ENCODE measurements at regions not wholly inside any gene's neighbourhood (a gene's known extent, or its start where the extent isn't known, plus 50 kb on each side); places are given as distances from the start of the nearest gene placed in this dataset.

DNA sequence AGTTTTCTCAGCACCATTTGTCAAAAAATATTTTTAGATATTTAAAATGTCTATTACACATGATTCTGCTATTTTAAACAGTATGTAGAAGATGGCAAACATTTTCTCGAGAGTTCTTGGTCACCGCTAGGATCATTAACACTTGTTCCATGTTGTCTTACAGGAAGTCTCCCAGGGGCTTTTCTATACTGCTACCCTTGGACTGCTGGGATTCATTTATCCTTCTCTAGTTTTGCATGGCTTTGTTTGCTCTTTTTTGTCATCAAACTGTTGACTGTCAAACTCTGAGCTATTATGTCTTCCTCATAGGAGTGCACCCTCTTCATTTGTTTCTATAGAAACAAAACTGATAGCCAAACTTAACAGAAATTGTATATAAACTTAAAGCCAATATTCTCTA is 184.9 kb downstream of the CDCA7 start:
- TF ChIP-seq POLR2A (IDR thresholded peaks at IDR 0.05), result no peak
- TF ChIP-seq, protein P1, sequence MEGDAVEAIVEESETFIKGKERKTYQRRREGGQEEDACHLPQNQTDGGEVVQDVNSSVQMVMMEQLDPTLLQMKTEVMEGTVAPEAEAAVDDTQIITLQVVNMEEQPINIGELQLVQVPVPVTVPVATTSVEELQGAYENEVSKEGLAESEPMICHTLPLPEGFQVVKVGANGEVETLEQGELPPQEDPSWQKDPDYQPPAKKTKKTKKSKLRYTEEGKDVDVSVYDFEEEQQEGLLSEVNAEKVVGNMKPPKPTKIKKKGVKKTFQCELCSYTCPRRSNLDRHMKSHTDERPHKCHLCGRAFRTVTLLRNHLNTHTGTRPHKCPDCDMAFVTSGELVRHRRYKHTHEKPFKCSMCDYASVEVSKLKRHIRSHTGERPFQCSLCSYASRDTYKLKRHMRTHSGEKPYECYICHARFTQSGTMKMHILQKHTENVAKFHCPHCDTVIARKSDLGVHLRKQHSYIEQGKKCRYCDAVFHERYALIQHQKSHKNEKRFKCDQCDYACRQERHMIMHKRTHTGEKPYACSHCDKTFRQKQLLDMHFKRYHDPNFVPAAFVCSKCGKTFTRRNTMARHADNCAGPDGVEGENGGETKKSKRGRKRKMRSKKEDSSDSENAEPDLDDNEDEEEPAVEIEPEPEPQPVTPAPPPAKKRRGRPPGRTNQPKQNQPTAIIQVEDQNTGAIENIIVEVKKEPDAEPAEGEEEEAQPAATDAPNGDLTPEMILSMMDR (IDR thresholded peaks at IDR 0.05), result no peak
- no peak for TF ChIP-seq EP300 (IDR thresholded peaks at IDR 0.05)

Data from ovary (tissue), 3 donors.